Fibroblast of skin of left quadriceps (primary cell): ENCODE measurements at regions not wholly inside any gene's neighbourhood (a gene's known extent, or its start where the extent isn't known, plus 50 kb on each side); places are given as distances from the start of the nearest gene placed in this dataset.

Experiments
- DNase-seq, 2 experiments: peaks; one replicate each; pipeline ENCODE4 v3.0.0-alpha.2; 2013; ENCODE audit warnings: low read depth in 2 of 2

DNA sequence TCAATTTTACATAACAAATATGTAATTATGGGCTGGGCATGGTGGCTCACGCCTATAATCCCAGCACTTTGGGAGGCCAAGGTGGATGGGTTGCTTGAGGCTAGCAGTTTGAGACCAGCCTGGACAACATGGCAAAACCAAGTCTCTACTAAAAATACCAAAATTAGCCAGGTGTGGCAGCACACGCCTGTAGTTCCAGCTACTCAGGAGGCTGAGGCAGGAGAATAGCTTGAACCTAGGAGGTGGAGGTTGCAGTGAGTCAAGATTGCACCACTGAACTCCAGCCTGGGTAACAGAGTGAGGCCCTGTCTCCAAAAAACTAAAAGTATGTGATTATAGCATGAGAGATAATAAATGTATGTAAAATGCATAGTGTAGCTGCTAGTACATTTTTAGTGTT, 229.0 kb downstream of the PPARGC1A start:
- DNase-seq: no peak

DNA sequence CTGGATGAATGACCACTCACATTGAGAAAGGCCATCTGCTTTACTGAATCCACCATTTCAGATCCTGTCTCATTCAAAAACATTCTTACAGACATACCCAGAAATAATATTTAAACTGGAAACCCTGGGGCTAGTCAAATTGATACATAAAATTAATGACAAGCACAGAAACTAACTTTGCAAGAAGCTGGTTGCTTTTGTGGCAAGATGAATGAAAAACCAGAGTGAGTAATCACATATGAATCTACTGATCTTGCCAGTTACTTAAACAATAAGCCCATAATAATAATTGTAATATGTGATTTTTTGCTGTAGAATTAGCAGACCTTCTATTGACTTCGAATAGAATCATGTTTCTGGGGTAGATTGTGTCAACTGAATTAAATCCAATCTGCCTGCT, 235.1 kb downstream of the PPARGC1A start:
- no peak for DNase-seq

DNA sequence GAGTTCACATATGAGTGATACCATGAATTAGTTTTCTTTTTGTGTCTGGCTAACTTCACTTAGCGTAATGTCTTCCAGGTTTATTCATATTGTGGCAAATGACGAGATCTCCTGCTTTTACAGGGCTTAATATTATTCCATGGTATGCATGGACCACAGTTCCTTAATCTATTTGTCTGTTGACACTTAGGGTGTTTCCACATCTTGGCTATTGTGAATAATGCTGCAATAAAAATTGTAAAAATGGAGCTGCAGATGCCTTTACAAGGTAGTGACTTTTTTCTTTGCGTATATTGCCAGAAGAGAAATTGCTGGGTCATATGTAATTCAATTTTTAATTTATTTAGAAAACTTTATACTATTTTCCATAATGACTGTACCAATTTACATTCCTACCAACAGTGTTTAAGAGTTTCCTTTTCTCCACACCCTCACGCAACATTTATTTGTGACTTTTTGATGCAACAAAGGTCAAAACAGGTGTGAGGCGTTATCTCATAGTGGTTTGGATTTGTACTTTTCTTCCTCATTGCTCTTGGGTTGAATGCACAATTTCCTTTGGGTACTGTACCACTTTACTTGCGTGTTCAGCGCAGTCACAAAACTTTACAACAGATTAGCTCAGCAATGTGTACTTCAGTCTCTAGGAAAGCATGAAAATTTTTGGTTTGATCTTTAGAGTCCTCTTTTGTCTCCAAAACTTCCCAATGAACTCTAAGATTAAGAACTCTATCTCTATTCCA, 240.8 kb downstream of the PPARGC1A start:
- DNase-seq: no peak

DNA sequence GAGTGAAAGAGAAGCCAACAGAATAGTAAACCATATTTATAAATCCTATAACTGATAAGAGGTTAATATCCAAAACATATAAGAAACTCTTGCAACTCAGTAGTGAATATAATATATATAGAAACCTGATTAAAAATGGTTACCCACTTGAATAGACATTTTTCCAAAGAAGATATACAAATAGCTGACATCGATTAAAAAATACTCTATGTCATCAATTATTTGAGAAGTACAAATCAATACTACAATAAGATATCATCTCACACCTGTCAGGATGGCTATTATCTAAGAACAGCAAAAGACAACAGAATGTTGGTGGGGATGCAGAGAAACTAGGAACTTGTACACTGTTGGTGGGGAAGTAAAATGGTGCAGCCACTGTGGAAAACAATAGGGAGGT, 254.4 kb downstream of the PPARGC1A start:
- no peak for DNase-seq

DNA sequence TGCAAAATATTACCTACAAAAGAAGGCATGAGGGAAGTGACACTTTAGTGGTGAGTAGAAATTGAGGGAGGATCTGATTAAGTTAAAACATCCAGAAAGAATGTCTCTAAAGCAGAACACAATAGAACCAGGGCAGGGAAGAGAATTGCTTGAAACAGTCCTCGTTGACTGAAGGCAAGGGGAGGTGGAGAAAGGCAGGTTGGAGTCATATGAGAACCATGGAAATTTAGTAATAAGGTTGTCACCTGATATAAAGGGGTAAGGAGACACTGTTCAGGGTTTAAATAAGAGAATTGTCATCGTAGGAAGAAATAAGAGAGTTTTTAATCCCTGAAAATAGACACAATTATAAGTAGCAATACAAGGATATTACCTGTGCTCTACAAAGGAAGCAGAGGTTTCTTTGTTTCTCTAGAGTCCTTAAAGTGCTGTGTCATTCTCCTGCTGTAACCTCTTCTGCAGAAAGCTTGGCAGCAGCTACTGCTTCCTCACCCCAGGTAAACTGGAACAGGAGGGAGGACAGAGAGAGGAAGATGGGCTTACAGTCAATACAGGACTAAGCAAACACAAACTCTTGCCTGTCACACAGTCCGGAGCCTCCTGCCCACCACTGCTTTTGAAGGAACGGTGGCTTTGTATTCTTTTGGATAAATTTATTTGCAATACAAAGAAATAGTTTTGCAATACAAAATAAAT, 258.4 kb downstream of the PPARGC1A start:
- no peak for DNase-seq

DNA sequence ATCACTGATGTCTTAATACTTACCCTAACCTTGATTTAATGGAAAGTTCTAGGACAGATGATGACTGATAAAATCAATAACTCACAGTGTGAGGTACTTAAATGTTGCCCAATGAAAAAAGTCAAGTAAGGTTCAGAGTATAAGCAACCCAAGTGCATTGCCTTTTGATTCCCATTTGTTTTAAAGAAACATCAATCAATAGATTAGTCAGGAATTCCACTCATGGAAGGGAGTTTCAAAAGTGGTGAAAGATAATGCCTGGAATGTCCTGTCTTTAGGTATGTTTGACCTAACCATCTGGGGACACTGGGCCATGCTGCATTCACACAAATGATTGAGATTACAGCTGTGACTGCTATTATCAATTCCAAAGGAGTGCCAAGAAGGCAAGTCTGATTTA, 259.7 kb downstream of the PPARGC1A start:
- DNase-seq: no peak

DNA sequence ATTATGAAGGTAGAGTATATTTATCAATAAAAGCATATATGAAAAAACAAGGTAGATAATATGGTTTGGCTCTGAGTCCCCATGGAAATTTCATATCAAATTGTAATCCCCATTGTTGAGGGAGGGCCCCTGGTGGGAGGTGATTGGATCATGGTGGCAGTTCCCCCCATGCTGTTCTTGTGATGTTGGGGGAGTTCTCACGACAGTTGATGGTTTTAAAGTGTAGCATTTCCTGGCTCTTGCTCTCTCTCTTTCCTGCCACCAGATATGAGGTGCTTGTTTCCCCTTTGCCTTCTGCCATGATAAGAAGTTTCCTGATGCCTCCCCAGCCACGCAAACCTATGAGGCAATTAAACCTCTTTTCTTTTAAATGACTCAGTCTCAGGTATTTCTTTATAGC, 260.4 kb downstream of the PPARGC1A start:
- no peak for DNase-seq

DNA sequence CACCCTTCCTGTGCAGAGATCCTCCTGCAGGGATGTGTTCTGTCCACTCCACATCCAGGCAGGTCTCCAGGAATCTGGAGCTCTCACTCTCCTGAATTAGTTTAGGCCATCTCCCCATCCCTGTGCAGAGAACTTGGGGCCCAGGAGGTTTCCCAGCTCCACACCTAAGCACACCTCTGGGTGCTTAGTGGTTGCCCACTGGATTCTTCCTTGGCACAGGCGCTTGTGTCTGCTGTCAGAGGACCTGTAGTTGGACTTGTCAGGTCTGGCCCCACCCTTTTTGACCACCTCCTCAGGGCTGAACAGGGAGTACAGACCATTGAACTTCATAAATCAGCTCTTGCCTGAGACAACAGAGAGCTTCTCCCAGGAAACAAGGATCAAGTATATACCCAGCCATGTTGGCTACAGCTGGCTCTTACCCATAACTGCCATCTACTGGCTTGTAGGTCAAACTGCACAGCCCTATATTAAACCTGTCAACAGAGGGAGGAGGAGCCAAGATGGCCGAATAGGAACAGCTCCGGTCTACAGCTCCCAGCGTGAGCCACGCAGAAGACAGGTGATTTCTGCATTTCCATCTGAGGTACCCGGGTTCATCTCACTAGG, 275.5 kb downstream of the PPARGC1A start:
- DNase-seq: no peak

DNA sequence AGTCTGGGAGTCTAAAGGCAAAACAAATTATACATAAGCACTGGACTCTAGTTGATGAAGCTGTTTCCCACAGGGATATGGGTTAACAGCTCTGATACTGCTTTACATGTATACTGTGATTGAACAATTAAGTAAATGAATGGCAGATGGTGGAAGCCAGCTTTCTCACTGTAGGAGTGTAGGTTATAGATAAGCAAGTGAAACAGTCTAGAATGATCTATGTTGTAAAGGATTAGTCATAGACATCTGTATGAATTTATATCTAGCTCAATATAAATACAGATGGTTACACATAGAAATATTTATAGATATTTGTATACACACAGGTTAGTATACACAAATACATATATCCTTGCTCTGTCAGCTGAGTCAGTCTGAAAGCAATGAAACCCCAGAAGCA, 276.1 kb downstream of the PPARGC1A start:
- DNase-seq: no peak

DNA sequence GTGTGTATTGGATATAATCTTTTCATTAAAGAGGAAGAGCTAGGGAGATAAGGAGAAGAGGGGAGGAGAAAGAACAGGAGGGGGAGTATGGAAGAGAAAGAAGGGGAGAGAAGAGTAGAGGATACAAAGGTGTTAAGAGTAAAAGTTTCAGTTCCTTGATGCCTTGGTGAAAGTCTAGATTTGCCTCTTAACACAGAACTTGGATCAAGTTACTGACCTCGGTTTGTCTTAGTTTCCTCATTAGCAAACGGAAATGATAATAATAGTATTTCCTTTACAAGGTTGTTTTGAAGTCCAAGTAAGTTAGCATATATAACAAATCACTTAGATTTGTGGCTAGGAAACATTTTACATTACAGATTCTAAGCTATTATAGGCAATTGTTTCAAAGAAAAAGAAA, 287.1 kb downstream of the PPARGC1A start:
- DNase-seq: no peak

DNA sequence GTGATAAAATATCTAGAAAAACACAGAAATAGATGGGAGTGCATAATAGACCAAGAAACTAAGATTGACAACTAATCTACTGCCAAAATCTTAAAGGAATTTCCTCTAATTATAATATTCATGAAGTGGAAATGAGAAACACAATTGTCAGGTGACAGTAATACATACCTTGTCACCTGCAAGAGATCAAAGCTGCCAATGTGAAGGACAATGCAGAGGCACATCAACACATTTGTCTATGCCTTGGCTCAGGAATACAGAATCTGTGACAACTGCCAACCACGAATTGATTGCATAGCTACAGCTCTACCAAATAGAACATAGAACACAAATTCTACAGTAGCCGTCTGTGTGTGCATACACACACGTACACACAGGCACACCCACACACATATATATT, 295.7 kb downstream of the PPARGC1A start:
- DNase-seq: no peak

DNA sequence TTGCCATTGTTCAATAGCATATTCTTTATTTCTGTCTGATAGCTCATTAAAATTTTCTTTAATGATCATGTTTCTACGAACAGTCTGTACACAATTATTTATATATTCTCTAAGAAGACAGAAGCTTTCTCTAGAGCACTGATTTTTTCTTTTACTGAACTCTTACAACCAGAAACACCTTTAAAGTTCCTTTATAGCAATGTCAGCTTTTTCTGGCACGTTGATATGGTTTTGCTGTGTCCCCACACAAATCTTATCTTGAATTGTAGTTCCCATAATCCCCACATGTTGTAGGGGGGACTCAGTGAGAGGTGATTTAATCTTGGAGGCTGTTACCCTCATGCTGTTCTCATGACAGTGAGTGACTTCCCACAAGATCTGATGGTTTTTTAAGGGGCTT, 299.4 kb downstream of the PPARGC1A start:
- DNase-seq: no peak

DNA sequence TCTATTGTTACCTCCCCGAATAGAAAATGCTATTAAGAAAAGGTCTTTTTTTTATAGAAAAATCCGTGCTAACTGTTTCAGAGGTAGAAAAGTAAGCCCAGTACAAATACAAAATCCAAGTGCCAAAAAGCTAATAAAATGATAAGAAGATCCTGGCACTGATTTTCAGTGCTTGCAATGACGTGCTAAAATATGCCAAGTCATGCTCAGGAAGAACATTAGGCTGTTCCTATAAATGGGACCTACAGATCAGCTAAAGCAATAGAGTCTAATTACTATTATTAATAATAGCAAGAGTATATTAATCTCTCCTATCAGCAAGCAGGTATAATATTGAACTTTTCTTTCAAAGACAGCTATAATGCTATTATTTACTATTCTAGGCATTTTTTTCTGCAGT, 305.8 kb downstream of the PPARGC1A start:
- no peak for DNase-seq

DNA sequence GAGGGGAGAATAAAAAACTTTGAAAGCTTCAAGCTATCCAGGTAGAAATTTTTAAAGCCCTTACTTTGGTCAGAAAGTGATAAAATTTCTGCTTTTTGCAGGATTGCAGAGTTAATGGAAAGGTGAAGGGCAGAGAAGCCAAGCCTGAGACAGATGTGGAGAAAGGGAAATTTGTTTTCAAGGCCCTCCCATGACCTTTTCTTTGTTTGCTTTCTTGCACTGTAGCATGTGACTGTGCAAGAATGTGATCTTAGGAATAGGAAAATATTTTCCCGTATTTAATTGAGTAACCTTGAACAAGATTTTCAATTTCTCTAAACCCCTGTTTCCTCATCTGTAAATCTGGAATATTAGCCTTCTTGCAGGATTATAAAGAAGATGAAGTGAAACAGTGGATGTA, 307.2 kb downstream of the PPARGC1A start:
- no peak for DNase-seq

DNA sequence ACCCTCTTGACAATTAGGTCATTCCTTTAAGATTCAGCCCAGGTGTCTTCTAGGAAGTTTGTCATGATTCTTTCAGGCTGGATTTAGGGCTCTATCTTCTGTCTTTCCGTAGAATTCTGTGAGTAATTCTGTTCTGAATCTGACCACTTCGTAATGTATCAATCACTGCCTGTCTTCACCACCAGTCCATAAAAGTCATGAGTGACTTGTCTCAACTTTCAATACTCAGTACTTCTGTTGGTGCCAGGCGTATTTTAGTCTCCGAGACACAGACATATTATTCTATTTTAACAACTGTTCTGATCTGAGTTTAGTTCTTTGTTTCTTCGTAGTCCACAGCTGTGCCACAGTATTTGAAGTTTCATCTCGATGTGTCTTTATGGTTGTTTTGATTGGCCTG, 310.7 kb downstream of the PPARGC1A start:
- no peak for DNase-seq

DNA sequence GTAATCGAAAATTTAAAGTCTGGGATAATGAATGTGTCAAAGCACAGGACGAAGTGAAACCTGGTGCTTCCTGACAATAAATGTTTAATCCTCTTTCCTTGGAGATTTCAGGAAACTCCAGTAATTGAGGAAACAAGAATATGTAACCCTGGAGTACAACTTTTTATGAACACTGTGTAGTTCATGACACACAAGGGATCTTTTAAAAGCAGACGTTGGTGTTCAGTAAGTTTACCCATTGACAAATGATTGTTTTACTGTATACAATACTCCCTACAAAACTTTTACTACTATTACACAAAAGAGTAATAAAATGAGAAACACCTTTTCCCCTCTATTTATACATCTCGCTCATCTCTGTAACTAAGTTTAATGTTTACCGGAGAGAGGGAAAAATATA, 312.4 kb downstream of the PPARGC1A start:
- DNase-seq: no peak

DNA sequence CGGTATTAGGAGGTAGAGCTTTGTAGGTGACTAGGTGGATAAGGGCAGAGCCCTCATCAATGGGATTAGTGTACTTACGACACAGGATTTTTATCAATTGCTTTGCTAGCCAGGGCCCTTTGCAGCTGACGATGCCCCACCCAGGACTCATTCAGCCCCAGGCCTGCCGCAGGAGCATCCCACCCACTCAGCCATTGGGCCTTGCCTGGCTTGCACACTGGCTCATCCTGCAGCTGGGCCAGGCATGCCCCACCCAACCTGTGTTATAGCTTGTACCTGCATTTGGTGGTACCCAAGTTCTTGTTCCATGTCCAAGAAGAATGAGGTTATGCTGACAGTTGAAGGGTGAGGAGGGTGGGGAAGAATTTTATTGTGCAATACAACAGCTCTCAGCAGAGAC, 317.5 kb downstream of the PPARGC1A start:
- no peak for DNase-seq

DNA sequence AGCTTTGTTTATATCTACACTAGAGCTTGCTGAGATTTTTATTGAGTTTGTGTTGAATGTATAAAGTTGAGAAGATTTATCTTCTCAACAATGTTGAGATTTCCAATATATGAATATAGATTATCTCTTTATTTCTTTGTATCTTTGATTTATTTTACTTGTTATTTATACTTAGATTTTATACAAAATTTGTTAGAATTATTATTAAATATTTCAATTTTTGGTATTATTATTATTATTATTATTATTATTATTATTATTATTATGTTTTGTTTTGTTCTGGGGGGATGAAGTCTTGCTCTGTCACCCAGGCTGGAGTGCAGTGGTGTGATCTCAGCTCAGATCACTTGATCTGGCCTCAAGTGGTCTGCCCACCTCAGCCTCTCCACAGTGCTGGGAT, 322.5 kb downstream of the PPARGC1A start:
- no peak for DNase-seq

DNA sequence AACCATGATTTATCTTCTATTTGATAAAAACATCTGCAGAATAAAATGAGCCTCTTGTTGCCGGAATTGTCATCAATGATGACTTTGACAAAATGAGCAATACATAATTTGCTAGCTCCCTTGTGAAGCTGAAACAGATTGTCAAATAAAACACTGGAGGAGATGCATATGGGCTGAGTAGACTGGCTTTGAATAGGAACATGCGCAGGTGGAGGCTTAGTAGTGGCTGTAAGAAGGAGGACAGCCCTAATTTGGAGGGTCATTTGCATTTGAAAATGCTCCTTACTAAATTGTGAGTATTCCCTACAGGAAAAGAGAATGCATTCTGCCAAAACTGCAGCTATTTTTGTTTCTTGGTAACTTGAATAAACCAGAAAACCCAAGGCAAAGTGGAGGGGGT, 329.1 kb downstream of the PPARGC1A start:
- DNase-seq: no peak

DNA sequence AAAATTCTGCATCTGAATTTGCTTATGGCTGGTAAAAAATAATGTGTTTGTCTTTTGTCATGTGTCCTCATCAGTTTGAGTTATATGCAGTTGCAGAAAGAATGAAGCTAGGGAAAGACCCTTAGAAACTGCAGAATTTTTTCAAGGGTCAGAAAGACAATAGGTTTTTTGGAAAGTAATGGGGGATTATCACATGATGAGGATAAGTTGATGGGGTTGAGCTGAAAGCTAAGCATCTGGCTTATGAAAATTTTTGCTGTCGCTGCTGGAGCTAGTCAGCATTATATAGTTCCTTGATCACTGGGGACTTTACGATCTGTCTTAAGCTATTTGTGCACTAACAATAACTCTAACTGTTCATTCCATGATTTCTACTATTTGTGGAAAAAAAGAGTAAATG, 331.7 kb downstream of the PPARGC1A start:
- DNase-seq: no peak

DNA sequence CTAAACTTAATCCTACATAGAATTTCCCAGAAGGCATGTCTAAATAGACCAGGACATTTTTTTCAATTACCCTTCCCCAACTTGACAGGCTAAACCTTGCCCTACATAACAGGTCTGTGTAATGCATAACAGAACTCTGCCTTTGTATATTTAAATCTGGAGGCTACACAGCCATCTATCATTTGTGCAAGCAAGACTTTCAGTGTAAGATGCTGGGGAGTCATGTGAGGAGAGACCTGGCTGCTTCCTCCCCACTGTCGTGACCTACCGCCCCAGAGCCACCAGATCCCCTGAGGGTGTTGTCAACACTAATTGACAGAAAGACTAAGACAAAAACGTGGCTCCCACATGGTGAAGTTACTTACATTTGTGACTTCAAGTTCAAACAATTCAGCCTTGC, 342.2 kb downstream of the PPARGC1A start:
- DNase-seq: no peak

DNA sequence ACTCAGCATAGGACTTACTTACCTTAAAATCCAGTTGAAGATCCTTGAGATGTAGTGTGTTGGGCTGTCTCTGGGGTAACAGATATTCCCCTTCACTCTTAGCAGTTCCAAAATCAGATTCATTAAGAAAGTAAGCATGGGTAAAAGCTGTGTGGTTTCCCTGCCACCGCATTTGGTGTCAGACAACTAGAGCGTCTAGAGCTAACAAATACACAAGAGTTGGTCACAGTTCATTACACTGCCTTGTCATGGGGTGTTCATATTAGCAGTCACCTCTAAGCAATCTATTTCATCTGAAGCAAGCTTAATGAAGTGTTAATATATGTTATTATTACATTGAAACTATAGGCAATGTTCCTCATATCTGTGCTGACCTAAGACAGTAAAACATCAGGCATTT, 342.8 kb downstream of the PPARGC1A start:
- no peak for DNase-seq

DNA sequence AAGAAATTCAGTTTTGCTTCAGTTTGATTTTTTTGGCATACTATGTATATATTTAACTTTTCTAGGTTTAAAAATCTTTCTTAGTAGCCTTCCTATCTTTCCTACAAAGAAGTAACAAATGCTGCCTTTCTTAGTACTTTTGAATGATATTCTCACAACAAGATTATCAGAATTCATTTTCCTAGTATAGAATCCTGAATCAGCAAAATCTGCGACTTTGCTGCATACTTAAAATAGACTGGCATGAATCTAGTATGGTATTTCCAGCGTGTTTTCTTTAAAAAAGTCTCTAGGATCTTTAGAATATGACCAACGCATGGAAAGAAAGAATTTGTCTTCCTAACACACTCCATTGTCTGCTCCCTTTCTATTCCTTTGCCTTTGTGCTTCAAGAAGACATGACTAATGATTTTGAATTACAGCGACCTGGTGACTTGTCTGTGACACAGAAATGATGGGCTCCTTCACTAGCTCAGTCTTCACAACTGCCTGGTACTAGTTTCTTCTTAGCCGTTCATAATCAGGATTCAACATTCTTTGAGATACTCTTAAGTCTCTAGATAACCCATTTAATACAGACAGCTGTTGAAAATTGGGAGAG, 349.8 kb downstream of the PPARGC1A start:
- DNase-seq: no peak
